Right lobe of liver (tissue), 4 donors: ENCODE measurements at regions not wholly inside any gene's neighbourhood (a gene's known extent, or its start where the extent isn't known, plus 50 kb on each side); places are given as distances from the start of the nearest gene placed in this dataset.

Experiments used
- CTCF ChIP-seq, 4 donors: fragments of 200-600 bp in 3 of 4; fragments of 450-650 bp in 1 of 4; IDR thresholded peaks; one replicate each; pipeline versions ENCODE4 v1.5.1 to v1.8.0; 2016 to 2022; ENCODE audit warnings: antibody characterized with exemption in 4 of 4, mild to moderate bottlenecking in 2 of 4
- POLR2A ChIP-seq: fragments of 450-650 bp; IDR thresholded peaks from one replicate; pipeline ENCODE4 v1.6.1; 2017; ENCODE audit warnings: antibody characterized with exemption, mild to moderate bottlenecking
- donor health status: DM: no; HTN: no; CAD: no.
- donor health status: DM: no; HTN: no; CAD: no.
- donor health status: DM: no; HTN: yes; CAD: no.

- TF ChIP-seq CTCF (IDR thresholded peaks at IDR 0.05), result no peak
- TF ChIP-seq POLR2A, result no peak
Measured at GRCh38 chr6:98498144-98498775, 336.1 kb upstream of the POU3F2 start.
